Activated CD8-positive, alpha-beta memory T cell treated with anti-CD3 and anti-CD28 coated beads, Interleukin-2, amount 10 ng/mL, durations not matched to agents 7 days and 5 days (primary cell): ENCODE measurements at regions not wholly inside any gene's neighbourhood (a gene's known extent, or its start where the extent isn't known, plus 50 kb on each side); places are given as distances from the start of the nearest gene placed in this dataset.
"Not testable (repeated sequence)": the region's sequence is repeated elsewhere in the genome, so short reads cannot be mapped to it uniquely, and the experiment has no call there.

Source experiments
- ATAC-seq: fragments of 150-1000 bp; cut with Tn5 transposase; one replicate; pipeline ENCODE4 v1.10.0; 2021; ENCODE audit warnings: moderate library complexity
- CTCF ChIA-PET: fragments of 350-600 bp; sonication (Branson Sonifier 250); formaldehyde crosslinking; loops from one replicate; lab custom pipeline; 2021; ENCODE audit warnings: antibody characterized with exemption; lab: Charles Lee
- DNase-seq: peaks from one replicate; pipeline ENCODE4 v3.0.0-alpha.2; 2020
- H3K27ac Mint-ChIP-seq: one replicate; pipeline ENCODE4 v1.8.0; 2021; ENCODE audit warnings: mild to moderate bottlenecking, mixed read lengths
- H3K27me3 Mint-ChIP-seq: one replicate; pipeline ENCODE4 v1.8.0; 2021; ENCODE audit warnings: mixed read lengths
- H3K36me3 Mint-ChIP-seq: one replicate; pipeline ENCODE4 v1.8.0; 2021; ENCODE audit warnings: mild to moderate bottlenecking, mixed read lengths
- H3K4me1 Mint-ChIP-seq: one replicate; pipeline ENCODE4 v1.8.0; 2021; ENCODE audit warnings: mixed read lengths
- H3K4me3 Mint-ChIP-seq: one replicate; pipeline ENCODE4 v1.8.0; 2021; ENCODE audit warnings: mild to moderate bottlenecking, moderate library complexity, mixed read lengths
- H3K9me3 Mint-ChIP-seq: one replicate; pipeline ENCODE4 v1.8.0; 2022; ENCODE audit warnings: low read depth, mixed read lengths

- CTCF ChIA-PET = interaction anchor here (1.2 to 1.5 kb wide), 2 partner anchors 25 to 27 kb away, joined by 3 to 6 read pairs; no protein-coding TSS in a partner anchor
- no peaks in the 10 kb centered on the region for H3K4me1 Mint-ChIP-seq
- no peak for ATAC-seq
- H3K4me3 Mint-ChIP-seq = no peak overlapping the region
- H3K27ac Mint-ChIP-seq = no peak overlapping the region
- DNase-seq = no peak
- H3K9me3 Mint-ChIP-seq = no peaks in the 10 kb centered on the region
- peaks cover 2% of the 10 kb centered on the region for H3K27me3 Mint-ChIP-seq
- peaks cover 1% of the 10 kb centered on the region for H3K36me3 Mint-ChIP-seq
These were observed 51.6 kb upstream of the MPP7 start for GRCh38 chr10:28354511-28354910.

DNA sequence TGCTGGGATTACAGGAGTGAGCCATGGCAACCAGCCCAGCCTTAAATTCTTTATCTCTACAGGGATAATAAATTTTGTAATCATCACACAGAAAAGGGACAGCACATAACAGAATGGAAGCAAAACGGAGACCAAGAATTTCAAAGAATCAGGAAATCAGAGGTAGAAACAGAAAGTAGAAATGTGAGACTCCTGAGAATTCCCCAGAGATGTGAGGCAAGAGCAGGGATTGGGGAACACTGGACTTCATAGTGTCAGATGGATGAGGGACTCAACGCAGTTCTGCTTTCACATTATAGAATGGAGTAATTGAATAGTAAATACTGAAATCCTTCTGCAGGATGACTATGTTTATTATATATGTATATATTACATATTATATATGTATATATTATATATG lies 52.5 kb upstream of the MPP7 start:
- no peaks in the 10 kb centered on the region for H3K9me3 Mint-ChIP-seq
- CTCF ChIA-PET = interaction anchor here (1.5 kb wide), 1 partner anchor 26 kb away, joined by 6 read pairs; no protein-coding TSS in a partner anchor

DNA sequence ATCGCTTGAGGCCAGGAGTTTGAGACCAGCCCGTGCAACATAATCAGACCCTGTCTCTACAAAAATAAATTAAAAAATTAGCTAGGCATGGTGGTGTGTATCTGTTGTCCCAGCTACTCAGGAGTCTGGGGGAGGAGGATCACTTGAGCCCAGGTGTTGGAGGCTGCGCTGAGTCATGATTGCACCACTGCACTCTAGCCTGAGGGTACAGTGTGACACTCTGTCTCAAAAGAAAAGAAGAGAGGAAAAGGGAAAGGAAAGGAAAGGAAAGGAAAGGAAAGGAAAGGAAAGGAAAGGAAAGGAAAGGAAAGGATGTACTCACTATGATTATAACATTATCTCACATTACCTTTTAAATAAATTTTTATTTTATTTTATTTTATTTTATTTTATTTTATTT lies 56.5 kb upstream of the MPP7 start:
- no peak overlapping the region for H3K4me3 Mint-ChIP-seq
- H3K9me3 Mint-ChIP-seq = no peaks in the 10 kb centered on the region
- CTCF ChIA-PET = no interaction called here
- H3K27ac Mint-ChIP-seq = no peak overlapping the region
- no peaks in the 10 kb centered on the region for H3K36me3 Mint-ChIP-seq
- no peaks in the 10 kb centered on the region for H3K4me1 Mint-ChIP-seq
- H3K27me3 Mint-ChIP-seq = peaks cover 2% of the 10 kb centered on the region
- DNase-seq (no peak), ATAC-seq (no peak)

More for the DNA sequence above, 52.5 kb upstream of the MPP7 start:
- no peak for DNase-seq
- Mint-ChIP-seq H3K4me1 (no peaks in the 10 kb centered on the region), H3K27me3 (peaks cover 2% of the 10 kb centered on the region), H3K27ac (no peak overlapping the region), H3K36me3 (peaks cover 1% of the 10 kb centered on the region), H3K4me3 (no peak overlapping the region)
- ATAC-seq = no peak

- no peak overlapping the region for H3K27ac Mint-ChIP-seq
- no peak overlapping the region for H3K4me3 Mint-ChIP-seq
- H3K9me3 Mint-ChIP-seq = no peaks in the 10 kb centered on the region
- no peaks in the 10 kb centered on the region for H3K4me1 Mint-ChIP-seq
- DNase-seq (no peak), ATAC-seq (no peak)
- peaks cover 2% of the 10 kb centered on the region for H3K27me3 Mint-ChIP-seq
- H3K36me3 Mint-ChIP-seq = no peaks in the 10 kb centered on the region
- CTCF ChIA-PET = no interaction called here
These were observed 57.3 kb upstream of the MPP7 start for GRCh38 chr10:28360175-28360574.

DNA sequence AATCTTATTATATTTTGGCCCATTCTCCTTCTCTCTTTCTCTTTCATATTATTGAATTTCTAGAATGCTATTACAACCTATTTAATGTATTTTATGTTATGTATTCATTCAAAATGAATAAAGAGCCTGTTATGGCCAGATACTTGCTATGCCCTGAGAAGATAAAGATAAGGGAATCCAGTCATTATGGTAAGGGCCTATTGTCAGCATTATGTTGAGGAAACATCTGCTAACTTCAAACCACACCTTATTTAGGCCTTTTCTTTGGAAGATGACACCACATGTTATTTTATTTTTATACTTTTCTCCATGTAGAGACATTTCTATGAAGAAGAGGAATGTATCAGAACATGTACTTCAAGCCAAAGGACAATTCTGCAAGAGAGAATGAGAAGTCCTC lies 60.5 kb upstream of the MPP7 start:
- CTCF ChIA-PET = no interaction called here
- DNase-seq (no peak), ATAC-seq (no peak)
- Mint-ChIP-seq H3K9me3 (no peaks in the 10 kb centered on the region), H3K36me3 (peaks cover 3% of the 10 kb centered on the region), H3K27me3 (peaks cover 11% of the 10 kb centered on the region), H3K4me3 (no peak overlapping the region), H3K27ac (no peak overlapping the region), H3K4me1 (peaks cover 27% of the 10 kb centered on the region)

- Mint-ChIP-seq H3K4me3 (no peak overlapping the region), H3K27me3 (peaks cover 8% of the 10 kb centered on the region), H3K27ac (peak overlapping the region; percentile 31), H3K4me1 (peaks cover 34% of the 10 kb centered on the region), H3K36me3 (peaks cover 8% of the 10 kb centered on the region), H3K9me3 (no peaks in the 10 kb centered on the region)
- DNase-seq (no peak), ATAC-seq (no peak)
- CTCF ChIA-PET = interaction anchor here (0.7 to 4.4 kb wide), 6 partner anchors 16 to 187 kb away, joined by 3 to 37 read pairs (median 14); partner anchors contain the start of gene MPP7
These were observed 63.0 kb upstream of the MPP7 start for GRCh38 chr10:28365840-28366239.

DNA sequence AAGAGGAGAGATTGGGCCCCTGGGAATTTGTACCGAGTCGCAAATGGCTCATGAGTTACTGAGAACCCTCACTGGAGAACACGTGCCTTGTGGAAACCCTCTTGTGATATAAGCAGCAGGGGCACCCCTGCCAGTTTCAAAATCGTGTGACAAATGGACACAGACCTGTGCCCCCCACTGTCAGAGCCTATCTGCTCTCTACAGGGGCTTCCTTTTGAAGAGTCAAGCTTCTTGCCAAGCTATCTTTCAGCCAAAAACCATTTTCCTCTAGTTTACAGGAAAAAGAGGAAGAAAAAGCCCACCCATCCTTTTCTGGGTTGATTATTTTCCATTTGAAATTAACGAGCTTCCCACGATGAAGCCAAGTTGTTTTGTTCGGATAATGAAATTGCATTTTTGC lies 64.1 kb upstream of the MPP7 start:
- Mint-ChIP-seq H3K27me3 (peaks cover 8% of the 10 kb centered on the region), H3K36me3 (peaks cover 8% of the 10 kb centered on the region), H3K4me3 (no peak overlapping the region), H3K9me3 (peaks cover 2% of the 10 kb centered on the region), H3K4me1 (peaks cover 34% of the 10 kb centered on the region), H3K27ac (peak overlapping the region; percentile 85)
- CTCF ChIA-PET = interaction anchor here (3.6 to 4.4 kb wide), 3 partner anchors 14 to 65 kb away, joined by 24 to 37 read pairs (median 29); partner anchors contain the start of gene MPP7
- DNase-seq (no peak), ATAC-seq (no peak)

GRCh38 chr10:28367413-28367812 lies 64.5 kb upstream of the MPP7 start:
- Mint-ChIP-seq H3K9me3 (peaks cover 2% of the 10 kb centered on the region), H3K36me3 (peaks cover 8% of the 10 kb centered on the region), H3K27me3 (peaks cover 8% of the 10 kb centered on the region), H3K4me1 (peaks cover 34% of the 10 kb centered on the region), H3K27ac (peak overlapping the region; percentile 85), H3K4me3 (no peak overlapping the region)
- ATAC-seq = no peak
- CTCF ChIA-PET = interaction anchor here (0.9 to 4.4 kb wide), 5 partner anchors 14 to 126 kb away, joined by 4 to 37 read pairs (median 24); partner anchors contain the start of gene MPP7
- DNase-seq = no peak

DNA sequence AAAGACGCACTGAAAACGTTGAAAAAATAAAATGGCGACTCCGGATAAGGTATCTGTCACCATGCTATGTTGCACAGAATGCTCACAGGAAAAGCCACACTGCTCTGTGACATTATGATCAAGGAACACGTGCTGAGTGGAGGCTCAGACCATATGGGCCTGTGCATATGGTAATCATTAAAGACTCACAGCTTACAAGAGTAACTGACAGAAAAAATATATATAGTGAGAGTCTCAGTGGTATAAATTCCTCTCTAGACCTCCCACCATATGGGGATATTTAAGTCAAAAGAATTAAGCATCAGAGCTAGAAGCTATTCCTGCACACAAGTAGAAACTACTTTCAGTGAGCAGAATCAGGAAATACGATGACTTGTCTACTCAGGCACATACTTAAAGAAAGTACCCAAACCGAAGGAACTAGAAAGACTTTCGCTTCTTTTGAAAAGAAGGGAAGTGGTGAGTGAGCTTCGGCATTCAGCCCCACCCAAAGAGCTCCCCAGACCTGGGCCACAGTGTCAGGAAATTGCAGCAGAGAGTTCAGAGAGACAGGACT lies 65.1 kb upstream of the MPP7 start:
- peaks cover 34% of the 10 kb centered on the region for H3K4me1 Mint-ChIP-seq
- peak; percentile 82 for DNase-seq
- ATAC-seq = peak; percentile 98
- peaks cover 8% of the 10 kb centered on the region for H3K27me3 Mint-ChIP-seq
- CTCF ChIA-PET = interaction anchor here (0.7 to 4.4 kb wide), 6 partner anchors 13 to 126 kb away, joined by 3 to 37 read pairs (median 14); partner anchors contain the start of gene MPP7
- peaks cover 2% of the 10 kb centered on the region for H3K9me3 Mint-ChIP-seq
- H3K4me3 Mint-ChIP-seq = peak overlapping the region; percentile 43
- peak overlapping the region; percentile 85 for H3K27ac Mint-ChIP-seq
- peaks cover 8% of the 10 kb centered on the region for H3K36me3 Mint-ChIP-seq

DNA sequence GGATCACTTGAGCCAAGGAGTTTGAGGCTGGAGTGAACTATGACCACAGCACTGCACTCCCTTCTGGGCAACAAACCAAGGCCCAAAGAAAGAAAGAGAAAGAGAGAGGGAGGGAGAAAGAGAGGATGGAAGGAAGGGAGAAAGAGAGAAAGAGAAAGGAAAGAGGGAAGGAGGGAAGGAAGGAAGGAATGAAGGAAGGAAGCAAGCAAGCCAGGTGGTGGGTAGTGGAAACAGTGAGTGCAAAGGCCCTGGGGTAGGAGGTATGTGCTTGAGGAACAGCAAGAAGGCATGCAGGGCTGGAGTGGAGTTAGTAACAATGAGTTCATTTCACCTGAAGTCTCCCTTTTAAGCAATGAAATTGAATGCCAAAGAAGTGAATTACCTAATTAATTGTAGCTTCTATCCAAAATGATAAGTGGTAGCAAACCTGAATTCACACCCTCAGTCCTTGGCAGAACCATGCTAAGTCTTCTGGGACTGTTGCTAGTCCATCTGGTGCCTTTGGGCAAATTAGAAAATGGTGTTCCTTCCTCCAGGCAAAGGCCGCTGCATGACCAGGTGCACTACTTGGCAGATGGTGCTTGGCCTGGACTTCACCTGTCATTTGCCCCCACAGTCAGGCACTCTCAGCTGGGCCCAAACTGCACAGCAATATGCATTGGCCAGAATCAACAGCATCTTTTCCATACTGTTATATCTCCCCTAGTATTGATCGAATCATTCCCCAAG lies 67.4 kb upstream of the MPP7 start:
- CTCF ChIA-PET = interaction anchor here (0.9 to 3.9 kb wide), 3 partner anchors 11 to 67 kb away, joined by 4 to 14 read pairs (median 6); partner anchors contain the start of gene MPP7
- H3K4me3 Mint-ChIP-seq = no peak overlapping the region

DNA sequence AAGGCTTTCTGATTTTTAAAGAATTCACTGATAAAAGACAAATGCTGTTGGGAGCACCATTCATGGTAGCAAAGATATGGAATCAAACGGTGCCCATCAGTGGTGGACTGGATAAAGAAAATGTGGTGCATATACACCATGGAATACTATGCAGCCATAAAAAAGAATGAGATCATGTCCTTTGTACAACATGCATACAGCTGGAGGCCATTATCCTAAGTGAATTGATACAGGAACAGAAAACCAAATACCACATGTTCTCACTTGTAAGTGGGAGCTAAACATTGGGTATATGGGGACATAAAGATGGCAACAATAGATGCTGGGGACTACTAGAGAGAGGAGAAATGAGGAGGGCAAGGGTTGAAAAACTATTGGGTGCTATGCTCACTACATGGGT lies 68.8 kb upstream of the MPP7 start:
- H3K4me1 Mint-ChIP-seq = peaks cover 23% of the 10 kb centered on the region
- not testable (repeated sequence) for H3K36me3 Mint-ChIP-seq, DNase-seq, H3K27me3 Mint-ChIP-seq, H3K27ac Mint-ChIP-seq, H3K4me3 Mint-ChIP-seq, H3K9me3 Mint-ChIP-seq, ATAC-seq
- CTCF ChIA-PET = interaction anchor here (0.8 to 3.9 kb wide), 5 partner anchors 10 to 69 kb away, joined by 3 to 14 read pairs (median 4); no protein-coding TSS in a partner anchor

More for the DNA sequence above, 67.4 kb upstream of the MPP7 start:
- H3K4me1 Mint-ChIP-seq = peaks cover 34% of the 10 kb centered on the region
- H3K36me3 Mint-ChIP-seq = peaks cover 8% of the 10 kb centered on the region
- peaks cover 2% of the 10 kb centered on the region for H3K9me3 Mint-ChIP-seq
- ATAC-seq = no peak
- H3K27me3 Mint-ChIP-seq = peaks cover 8% of the 10 kb centered on the region
- no peak for DNase-seq
- H3K27ac Mint-ChIP-seq = no peak overlapping the region

DNA sequence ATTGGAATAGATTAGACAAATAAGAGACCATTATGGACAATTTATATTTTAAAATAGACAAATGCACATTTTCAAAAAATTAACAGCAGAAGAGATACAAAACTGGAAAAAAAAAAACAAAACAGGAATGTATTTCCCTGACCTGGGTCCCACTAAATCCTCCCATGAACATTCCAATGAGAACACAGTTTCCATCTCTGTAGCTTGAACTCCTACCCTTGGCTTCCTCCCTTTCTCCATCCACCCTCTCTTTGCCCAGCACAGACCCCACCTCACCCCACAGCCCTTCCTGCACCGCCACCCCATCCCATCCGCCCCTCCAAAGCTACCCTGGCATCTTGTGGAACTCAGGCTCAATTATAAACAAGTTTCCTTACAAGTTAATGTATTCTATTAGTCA lies 71.2 kb upstream of the MPP7 start:
- ATAC-seq (no peak), DNase-seq (no peak)
- CTCF ChIA-PET = interaction anchor here (1.5 kb wide), 2 partner anchors 71 to 79 kb away, joined by 3 to 4 read pairs; partner anchors contain the start of gene MPP7
- Mint-ChIP-seq H3K4me3 (no peak overlapping the region), H3K36me3 (peaks cover 4% of the 10 kb centered on the region), H3K4me1 (peaks cover 3% of the 10 kb centered on the region), H3K27me3 (peaks cover 10% of the 10 kb centered on the region), H3K9me3 (peaks cover 2% of the 10 kb centered on the region), H3K27ac (no peak overlapping the region)
